HFFc6 (cell line): ENCODE measurements at regions not wholly inside any gene's neighbourhood (a gene's known extent, or its start where the extent isn't known, plus 50 kb on each side); places are given as distances from the start of the nearest gene placed in this dataset.

Experiments used
- DNase-seq: peaks from one replicate; pipeline ENCODE4 v3.0.0-alpha.2; 2018
- H3K27ac Mint-ChIP-seq: 2 replicates; pipeline ENCODE4 v1.8.0; 2020; ENCODE audit warnings: mild to moderate bottlenecking, mixed read lengths
- H3K27me3 Mint-ChIP-seq: 2 replicates; pipeline ENCODE4 v1.8.0; 2021; ENCODE audit warnings: mild to moderate bottlenecking, moderate library complexity, mixed read lengths; ENCODE audit not compliant: insufficient read depth
- H3K36me3 Mint-ChIP-seq: 2 replicates; pipeline ENCODE4 v1.8.0; 2021; ENCODE audit warnings: low read depth, mixed read lengths
- H3K4me1 Mint-ChIP-seq: 2 replicates; pipeline ENCODE4 v1.8.0; 2020; ENCODE audit warnings: low read depth, mixed read lengths
- H3K4me3 Mint-ChIP-seq: 2 replicates; pipeline ENCODE4 v1.8.0; 2020; ENCODE audit warnings: mild to moderate bottlenecking, moderate library complexity, mixed read lengths
- H3K9me3 Mint-ChIP-seq: 2 replicates; pipeline ENCODE4 v1.8.0; 2020; ENCODE audit warnings: mild to moderate bottlenecking, mixed read lengths
- TF ChIP-seq, protein P1 (sequence below): fragments of 200-600 bp; sonication (generic); IDR thresholded peaks from 2 replicates; pipeline ENCODE4 v1.5.0; 2021; ENCODE audit warnings: antibody characterized with exemption, mild to moderate bottlenecking

DNA sequence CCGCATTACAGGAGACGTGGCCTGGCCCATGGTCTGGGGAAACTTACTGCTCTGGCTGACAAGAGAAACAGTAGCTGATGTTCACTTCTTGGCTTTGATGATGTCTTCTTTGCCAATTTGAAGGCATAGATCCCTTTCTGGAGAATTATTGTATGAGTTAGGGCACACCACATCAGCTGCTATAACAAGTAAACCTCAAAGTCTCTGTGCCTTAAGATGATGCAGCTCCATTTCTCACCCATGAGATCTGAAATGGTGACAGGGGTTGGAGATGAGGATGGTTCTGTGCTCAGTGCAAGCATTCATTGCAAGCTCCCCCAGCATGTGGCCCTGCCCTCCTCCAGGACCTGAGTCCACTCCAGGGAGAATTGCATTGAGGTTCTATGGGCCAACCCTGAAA is 157.4 kb downstream of the IRX5 start:
- Mint-ChIP-seq H3K27me3 (peaks cover 5% of the 10 kb centered on the region; the same call in 1 of the 2 replicates), H3K36me3 (peaks cover 4% of the 10 kb centered on the region; the same call in 1 of the 2 replicates), H3K9me3 (peaks cover 17% of the 10 kb centered on the region; the same call in 1 of the 2 replicates), H3K4me3 (no peak overlapping the region), H3K27ac (no peak overlapping the region), H3K4me1 (no peaks in the 10 kb centered on the region)
- TF ChIP-seq, protein P1, sequence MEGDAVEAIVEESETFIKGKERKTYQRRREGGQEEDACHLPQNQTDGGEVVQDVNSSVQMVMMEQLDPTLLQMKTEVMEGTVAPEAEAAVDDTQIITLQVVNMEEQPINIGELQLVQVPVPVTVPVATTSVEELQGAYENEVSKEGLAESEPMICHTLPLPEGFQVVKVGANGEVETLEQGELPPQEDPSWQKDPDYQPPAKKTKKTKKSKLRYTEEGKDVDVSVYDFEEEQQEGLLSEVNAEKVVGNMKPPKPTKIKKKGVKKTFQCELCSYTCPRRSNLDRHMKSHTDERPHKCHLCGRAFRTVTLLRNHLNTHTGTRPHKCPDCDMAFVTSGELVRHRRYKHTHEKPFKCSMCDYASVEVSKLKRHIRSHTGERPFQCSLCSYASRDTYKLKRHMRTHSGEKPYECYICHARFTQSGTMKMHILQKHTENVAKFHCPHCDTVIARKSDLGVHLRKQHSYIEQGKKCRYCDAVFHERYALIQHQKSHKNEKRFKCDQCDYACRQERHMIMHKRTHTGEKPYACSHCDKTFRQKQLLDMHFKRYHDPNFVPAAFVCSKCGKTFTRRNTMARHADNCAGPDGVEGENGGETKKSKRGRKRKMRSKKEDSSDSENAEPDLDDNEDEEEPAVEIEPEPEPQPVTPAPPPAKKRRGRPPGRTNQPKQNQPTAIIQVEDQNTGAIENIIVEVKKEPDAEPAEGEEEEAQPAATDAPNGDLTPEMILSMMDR = no peak
- no peak for DNase-seq

- Mint-ChIP-seq H3K27ac (no peak overlapping the region), H3K36me3 (no peaks in the 10 kb centered on the region), H3K4me1 (no peaks in the 10 kb centered on the region), H3K9me3 (peaks cover 12% of the 10 kb centered on the region; the same call in 1 of the 2 replicates), H3K27me3 (peaks cover 2% of the 10 kb centered on the region; the same call in 1 of the 2 replicates), H3K4me3 (no peak overlapping the region)
- TF ChIP-seq, protein P1 = no peak
- DNase-seq = no peak
Measured at GRCh38 chr16:55089600-55089999, 158.9 kb downstream of the IRX5 start.

- TF ChIP-seq, protein P1 = no peak
- no peak overlapping the region for H3K27ac Mint-ChIP-seq
- DNase-seq = no peak
- H3K4me1 Mint-ChIP-seq = no peaks in the 10 kb centered on the region
- peaks cover 3% of the 10 kb centered on the region; the same call in 1 of the 2 replicates for H3K27me3 Mint-ChIP-seq
- peaks cover 5% of the 10 kb centered on the region; the same call in 1 of the 2 replicates for H3K9me3 Mint-ChIP-seq
- H3K4me3 Mint-ChIP-seq = no peak overlapping the region
- H3K36me3 Mint-ChIP-seq = no peaks in the 10 kb centered on the region
Measured at GRCh38 chr16:55091213-55091870, 160.7 kb downstream of the IRX5 start.

DNA sequence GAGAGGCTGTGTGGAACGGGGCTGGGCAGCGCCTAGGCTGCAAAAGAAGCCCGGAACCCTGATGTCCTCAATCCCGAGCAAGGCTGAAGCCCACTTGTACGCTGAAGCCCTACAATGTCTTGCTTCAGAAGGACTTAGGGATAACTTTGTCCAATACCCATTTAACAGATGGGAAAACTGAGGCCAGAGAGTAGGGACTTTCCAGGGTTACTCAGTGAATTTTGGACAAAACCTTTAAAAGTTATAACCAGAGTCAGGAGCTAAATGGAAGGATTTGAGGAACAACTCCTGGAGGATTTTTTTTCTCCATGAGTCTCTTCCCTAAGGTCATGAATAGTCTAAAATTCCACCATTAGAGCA is 161.2 kb downstream of the IRX5 start:
- TF ChIP-seq, protein P1 = no peak
- no peak overlapping the region for H3K27ac Mint-ChIP-seq

DNA sequence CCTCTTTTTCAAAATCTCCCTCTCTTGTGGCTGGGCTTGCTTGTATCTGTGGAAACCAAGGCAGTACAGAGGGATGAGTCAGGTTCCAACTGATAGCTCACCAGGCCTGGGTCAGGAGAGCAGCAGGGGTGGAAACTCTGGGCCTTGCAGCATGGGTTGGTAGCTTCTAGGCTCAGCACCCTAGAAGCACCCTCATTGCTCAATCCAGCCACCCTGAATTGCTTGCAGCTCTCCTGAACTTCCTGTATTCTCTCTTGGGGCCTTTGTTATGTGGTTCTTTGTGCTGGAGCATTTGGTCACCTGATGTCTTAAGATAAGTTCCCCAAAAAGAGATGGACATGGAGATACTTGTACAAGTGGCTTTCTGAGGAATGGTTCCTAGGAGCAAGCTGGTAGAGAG is 169.4 kb downstream of the IRX5 start:
- Mint-ChIP-seq H3K9me3 (peaks cover 8% of the 10 kb centered on the region; the same call in 1 of the 2 replicates), H3K27ac (no peak overlapping the region), H3K4me3 (no peak overlapping the region), H3K36me3 (no peaks in the 10 kb centered on the region), H3K4me1 (no peaks in the 10 kb centered on the region), H3K27me3 (peaks cover 1% of the 10 kb centered on the region; the same call in 1 of the 2 replicates)
- TF ChIP-seq, protein P1 = no peak
- no peak for DNase-seq

More for the DNA sequence above, 161.2 kb downstream of the IRX5 start:
- Mint-ChIP-seq H3K36me3 (no peaks in the 10 kb centered on the region), H3K4me3 (no peak overlapping the region), H3K4me1 (no peaks in the 10 kb centered on the region), H3K27me3 (peaks cover 3% of the 10 kb centered on the region; the same call in 1 of the 2 replicates), H3K9me3 (peaks cover 5% of the 10 kb centered on the region; the same call in 1 of the 2 replicates)
- no peak for DNase-seq
